Kidney epithelial cell (primary cell): ENCODE measurements at regions not wholly inside any gene's neighbourhood (a gene's known extent, or its start where the extent isn't known, plus 50 kb on each side); places are given as distances from the start of the nearest gene placed in this dataset.

Source experiments
- DNase-seq: peaks from one replicate; pipeline ENCODE4 v3.0.0-alpha.2; 2010; ENCODE audit warnings: low read depth
- H3K27me3 ChIP-seq: 2 replicates; pipeline ENCODE4 v1.6.0; 2011; ENCODE audit warnings: low read length; ENCODE audit not compliant: control insufficient read depth, insufficient read depth
- H3K36me3 ChIP-seq: 2 replicates; pipeline ENCODE4 v1.5.1; 2011; ENCODE audit warnings: low read length; ENCODE audit not compliant: control insufficient read depth, insufficient read depth
- H3K4me3 ChIP-seq: 2 replicates; pipeline ENCODE4 v1.5.1; 2011; ENCODE audit warnings: low read depth, mild to moderate bottlenecking, control low read depth, low read length
- TF ChIP-seq, protein P1 (sequence below): IDR thresholded peaks from 2 replicates; pipeline ENCODE4 v1.5.1; 2011; ENCODE audit warnings: mild to moderate bottlenecking, moderate library complexity, low read length, control low read depth, inconsistent platforms; ENCODE audit not compliant: insufficient read depth, poor library complexity, severe bottlenecking

DNA sequence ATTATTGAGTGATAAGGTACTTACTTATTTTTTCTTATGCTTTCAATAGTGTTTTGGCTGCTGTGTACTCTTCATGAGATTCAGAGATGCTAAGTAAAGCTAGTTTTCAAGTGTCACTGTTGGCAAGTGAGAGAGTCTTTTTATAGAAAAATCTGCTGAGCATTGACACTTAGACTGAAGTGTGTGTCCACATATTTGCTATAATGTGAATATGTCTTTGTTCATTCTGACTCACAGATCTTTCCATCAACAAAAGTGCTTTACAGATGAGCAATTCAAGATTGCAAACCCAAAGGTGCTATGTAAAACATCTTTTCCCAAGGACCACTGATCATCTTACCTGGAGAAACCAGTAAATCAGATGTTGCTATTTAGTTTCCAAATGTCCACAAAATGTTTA is 410.6 kb upstream of the FIGN start:
- no peak overlapping the region for H3K4me3 ChIP-seq
- TF ChIP-seq, protein P1, sequence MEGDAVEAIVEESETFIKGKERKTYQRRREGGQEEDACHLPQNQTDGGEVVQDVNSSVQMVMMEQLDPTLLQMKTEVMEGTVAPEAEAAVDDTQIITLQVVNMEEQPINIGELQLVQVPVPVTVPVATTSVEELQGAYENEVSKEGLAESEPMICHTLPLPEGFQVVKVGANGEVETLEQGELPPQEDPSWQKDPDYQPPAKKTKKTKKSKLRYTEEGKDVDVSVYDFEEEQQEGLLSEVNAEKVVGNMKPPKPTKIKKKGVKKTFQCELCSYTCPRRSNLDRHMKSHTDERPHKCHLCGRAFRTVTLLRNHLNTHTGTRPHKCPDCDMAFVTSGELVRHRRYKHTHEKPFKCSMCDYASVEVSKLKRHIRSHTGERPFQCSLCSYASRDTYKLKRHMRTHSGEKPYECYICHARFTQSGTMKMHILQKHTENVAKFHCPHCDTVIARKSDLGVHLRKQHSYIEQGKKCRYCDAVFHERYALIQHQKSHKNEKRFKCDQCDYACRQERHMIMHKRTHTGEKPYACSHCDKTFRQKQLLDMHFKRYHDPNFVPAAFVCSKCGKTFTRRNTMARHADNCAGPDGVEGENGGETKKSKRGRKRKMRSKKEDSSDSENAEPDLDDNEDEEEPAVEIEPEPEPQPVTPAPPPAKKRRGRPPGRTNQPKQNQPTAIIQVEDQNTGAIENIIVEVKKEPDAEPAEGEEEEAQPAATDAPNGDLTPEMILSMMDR, result no peak
- no peaks in the 10 kb centered on the region for H3K36me3 ChIP-seq
- DNase-seq, result no peak
- no peaks in the 10 kb centered on the region for H3K27me3 ChIP-seq

DNA sequence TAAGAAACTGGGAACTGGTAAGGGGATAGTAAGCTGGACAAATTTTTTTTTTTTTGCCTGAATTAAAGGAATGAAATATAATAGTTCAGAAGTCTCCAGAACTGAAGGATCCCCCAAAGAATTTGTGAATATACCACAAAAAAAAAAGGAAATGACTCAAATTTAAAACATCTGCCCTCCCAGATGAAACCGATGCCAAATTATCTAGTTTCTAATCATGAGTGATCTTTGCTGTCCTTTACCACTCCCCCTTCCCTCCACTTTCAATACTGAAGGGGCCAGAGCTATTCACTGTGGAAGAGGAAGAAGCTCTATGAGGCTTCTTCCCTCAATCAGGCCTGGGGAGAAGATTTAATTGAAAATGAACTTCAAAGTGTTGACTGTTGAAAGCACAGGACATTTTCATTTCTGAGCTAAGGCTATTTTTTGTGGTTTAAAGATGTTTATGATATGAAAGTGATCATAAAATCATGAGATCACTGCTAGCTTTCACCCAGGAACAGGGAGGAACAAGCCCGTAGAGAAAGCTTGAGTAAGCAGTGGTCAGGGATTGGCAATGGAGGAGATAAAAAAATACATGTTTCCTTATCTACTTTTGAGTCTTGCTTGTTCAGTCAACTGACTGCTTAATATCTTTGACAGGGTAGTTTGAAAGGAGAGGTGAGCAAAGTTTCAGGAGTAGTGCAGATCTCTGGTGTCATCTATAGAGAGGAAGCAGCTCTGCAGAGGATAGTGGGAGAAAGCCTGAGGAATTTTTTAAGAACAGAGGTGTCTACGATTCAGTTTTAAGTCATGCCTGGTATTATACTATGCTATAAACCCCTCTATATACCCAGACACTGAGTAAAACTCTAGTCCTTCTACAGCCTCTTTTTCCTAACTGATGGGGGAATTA is 409.5 kb upstream of the FIGN start:
- H3K4me3 ChIP-seq, result no peak overlapping the region
- no peak for DNase-seq

DNA sequence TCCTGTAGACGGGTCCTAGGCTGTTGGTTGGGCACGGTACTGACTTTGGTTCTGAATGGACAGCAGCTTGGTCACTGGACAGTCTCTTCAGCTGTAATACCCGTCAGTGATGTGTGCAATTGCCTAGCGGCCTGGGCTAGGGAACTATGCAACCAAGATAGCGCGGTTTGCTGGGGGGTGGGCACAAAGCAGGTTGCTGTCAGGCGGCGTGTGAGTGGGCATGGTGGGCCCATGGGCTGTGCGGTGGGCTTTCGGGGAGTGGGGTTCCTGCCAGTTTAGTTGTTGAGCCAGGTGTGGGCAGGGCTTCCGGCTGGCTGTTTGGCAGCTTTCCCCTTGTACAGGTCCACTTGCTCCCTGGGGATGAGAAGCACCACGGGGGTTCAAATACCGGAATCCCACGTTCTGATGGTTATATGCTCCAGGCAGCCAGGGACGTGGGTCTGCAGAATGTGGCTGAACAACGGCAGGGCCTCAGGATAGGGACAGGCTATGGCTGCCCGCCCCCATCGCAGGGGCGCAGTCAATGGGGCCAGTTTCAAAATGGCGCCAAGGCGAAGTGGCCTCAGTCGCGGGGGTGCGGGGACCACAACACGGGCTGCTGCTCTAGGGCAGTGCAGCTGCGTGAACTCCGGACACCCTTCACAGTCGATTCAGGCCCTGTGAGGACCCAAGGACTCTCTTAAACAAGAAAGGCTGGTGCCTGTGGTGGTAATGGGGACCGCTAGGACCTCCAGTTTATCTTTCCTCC is 407.5 kb upstream of the FIGN start:
- DNase-seq, result no peak
- TF ChIP-seq, protein P1, result no peak
- no peaks in the 10 kb centered on the region for H3K27me3 ChIP-seq
- no peak overlapping the region for H3K4me3 ChIP-seq
- H3K36me3 ChIP-seq, result no peaks in the 10 kb centered on the region

More for the DNA sequence above, 409.5 kb upstream of the FIGN start:
- TF ChIP-seq, protein P1, result no peak
- H3K27me3 ChIP-seq, result no peaks in the 10 kb centered on the region
- H3K36me3 ChIP-seq, result no peaks in the 10 kb centered on the region

DNA sequence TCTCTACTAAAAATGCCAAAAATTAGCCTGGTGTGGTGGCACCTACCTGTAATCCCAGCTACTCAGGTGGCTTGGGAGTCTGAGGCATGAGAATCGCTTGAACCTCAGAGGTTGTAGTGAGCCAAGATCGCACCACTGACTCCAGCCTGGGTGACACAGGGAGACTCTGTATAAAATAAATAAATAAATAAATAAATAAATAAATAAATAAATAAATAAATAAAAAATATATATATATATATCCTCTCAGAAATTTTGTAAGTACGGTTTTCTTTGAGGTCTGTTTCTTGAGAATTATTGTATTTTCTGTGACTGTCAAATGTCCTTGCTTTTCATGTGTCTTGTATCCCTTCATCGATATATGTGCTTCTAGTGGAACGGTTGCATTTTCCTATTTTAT is 406.9 kb upstream of the FIGN start:
- Histone ChIP-seq H3K36me3 (no peaks in the 10 kb centered on the region), H3K4me3 (no peak overlapping the region), H3K27me3 (no peaks in the 10 kb centered on the region)
- TF ChIP-seq, protein P1, result no peak
- DNase-seq, result no peak

DNA sequence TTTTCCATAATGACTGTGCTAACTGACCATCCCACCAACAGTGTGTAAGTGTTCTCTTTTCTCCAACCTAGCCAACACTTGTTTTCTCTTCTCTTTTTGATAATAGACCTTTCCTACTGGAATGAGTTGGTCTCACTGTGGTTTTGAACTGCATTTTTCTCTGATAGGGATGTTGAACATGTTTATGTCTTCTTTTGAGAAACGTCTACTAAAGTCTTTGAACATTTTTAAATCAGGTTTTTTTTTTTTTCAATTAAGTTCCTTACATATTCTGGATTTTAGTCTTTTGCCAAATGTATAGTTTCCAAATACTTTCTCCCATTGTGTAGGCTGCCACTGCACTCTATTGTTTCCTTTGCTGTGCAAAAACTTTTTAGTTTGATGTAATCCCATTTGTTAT is 405.5 kb upstream of the FIGN start:
- no peak for DNase-seq
- H3K36me3 ChIP-seq, result no peaks in the 10 kb centered on the region

More for the DNA sequence above, 405.5 kb upstream of the FIGN start:
- no peak overlapping the region for H3K4me3 ChIP-seq
- no peaks in the 10 kb centered on the region for H3K27me3 ChIP-seq
- TF ChIP-seq, protein P1, result no peak
